ENCODE measurements at regions not wholly inside any gene's neighbourhood (a gene's known extent, or its start where the extent isn't known, plus 50 kb on each side); places are given as distances from the start of the nearest gene placed in this dataset.
A peak's percentile ranks its signal among the peaks of the same experiment; 100 is the strongest.
"Not testable (repeated sequence)": the region's sequence is repeated elsewhere in the genome, so short reads cannot be mapped to it uniquely, and the experiment has no call there.

DNA sequence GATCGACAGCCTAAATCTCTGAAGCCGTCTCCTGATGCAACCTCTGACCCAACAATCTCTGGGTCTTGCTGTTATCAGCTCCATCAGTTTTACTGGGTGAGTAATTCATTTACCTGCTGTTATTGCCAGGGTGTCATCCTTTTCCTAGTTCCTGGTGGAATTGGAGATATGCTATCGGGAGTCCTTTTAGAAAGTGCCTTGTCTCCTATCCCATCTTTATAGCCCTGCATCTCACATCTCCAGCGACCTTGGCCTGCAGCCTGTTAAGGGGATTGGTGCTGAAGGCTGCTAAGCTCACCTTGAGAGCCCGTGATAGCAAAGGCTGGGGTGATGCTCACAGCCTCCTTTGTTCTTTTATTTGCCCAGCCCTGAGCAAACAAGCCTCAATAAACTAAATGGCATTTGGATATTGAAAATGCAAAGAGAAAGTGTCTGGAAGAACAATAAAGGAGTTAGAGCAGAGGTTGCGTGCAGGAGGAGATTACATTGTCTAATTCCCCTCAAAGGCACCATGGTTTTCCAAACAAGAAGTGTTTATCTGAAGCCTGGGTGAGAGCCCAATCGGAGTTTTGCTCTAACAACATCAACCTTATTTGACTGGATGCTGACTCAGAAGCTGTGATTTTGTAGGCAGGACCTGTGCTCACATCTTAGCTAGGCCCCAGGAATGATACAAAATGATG lies 101.8 kb downstream of the RPLP1 start:
- no peak for DNase-seq

DNA sequence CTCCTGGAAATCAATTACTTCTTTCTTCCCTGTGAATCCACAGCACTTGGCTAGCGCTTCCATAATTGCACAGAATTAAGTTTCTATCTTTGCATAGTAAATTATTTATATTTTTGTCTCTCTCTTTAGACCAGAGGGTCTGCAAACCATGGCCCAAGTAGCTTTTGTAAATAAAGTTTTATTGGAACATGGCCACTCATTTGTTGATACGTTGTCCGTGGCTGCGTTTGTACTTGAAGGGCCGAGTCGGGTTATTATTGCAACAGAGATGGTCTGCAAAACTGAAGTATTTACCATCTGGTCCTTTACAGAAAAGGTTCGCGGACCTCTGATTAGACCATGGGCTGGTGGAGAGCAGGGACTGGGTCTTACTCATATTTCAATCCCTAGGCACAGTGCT lies 102.5 kb downstream of the RPLP1 start:
- DNase-seq, result no peak

GRCh38 chr15:69556344-69556743 lies 103.7 kb downstream of the RPLP1 start:
- DNase-seq, result no peak

DNA sequence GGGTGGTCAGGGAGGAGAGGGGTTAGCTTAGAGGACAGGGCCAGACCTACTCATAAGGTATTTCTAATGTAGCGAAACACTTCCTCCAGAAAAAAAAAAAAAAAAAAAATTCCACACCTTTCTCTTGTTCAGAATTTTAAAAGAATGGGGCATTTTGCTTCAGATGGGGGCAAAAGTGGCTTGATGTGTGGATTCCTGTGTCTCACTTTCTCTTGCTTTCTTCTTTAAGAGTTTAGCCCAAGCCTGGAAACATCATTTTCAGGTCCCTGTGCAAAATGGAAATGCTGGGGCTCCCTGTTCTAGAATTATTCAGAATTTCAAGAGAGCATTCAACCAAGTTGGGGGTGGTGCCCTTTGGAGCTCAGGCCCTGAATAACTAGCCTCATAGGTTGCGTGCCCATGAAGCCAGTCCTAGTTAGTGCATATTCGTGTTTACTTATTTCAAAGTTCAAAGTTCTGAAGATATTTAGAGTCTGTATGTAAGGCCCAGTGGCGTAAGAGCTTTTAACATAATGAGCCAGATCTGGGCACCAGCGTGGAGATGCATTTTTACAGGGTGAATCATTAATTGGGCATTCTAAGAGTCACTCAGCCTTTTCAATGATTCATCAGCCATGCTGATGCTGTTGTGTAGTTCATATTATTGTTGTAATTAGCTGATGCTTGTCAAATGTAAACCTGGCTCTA lies 104.5 kb downstream of the RPLP1 start:
- DNase-seq, result no peak

GRCh38 chr15:69557707-69558409 lies 105.2 kb downstream of the RPLP1 start:
- DNase-seq, result no peak

GRCh38 chr15:69559440-69560190 lies 107.0 kb downstream of the RPLP1 start:
- no peak for DNase-seq

- DNase-seq, result no peak
Observed at GRCh38 chr15:69561071-69561784, 108.6 kb downstream of the RPLP1 start.

GRCh38 chr15:69562116-69562515 lies 109.5 kb downstream of the RPLP1 start:
- no peak for DNase-seq

GRCh38 chr15:69562564-69562963 lies 109.9 kb downstream of the RPLP1 start:
- no peak for DNase-seq

- DNase-seq, result no peak
Observed at GRCh38 chr15:69565066-69565655, 112.5 kb downstream of the RPLP1 start.

GRCh38 chr15:69567238-69567760 lies 114.7 kb downstream of the RPLP1 start:
- not testable (repeated sequence) for DNase-seq

DNA sequence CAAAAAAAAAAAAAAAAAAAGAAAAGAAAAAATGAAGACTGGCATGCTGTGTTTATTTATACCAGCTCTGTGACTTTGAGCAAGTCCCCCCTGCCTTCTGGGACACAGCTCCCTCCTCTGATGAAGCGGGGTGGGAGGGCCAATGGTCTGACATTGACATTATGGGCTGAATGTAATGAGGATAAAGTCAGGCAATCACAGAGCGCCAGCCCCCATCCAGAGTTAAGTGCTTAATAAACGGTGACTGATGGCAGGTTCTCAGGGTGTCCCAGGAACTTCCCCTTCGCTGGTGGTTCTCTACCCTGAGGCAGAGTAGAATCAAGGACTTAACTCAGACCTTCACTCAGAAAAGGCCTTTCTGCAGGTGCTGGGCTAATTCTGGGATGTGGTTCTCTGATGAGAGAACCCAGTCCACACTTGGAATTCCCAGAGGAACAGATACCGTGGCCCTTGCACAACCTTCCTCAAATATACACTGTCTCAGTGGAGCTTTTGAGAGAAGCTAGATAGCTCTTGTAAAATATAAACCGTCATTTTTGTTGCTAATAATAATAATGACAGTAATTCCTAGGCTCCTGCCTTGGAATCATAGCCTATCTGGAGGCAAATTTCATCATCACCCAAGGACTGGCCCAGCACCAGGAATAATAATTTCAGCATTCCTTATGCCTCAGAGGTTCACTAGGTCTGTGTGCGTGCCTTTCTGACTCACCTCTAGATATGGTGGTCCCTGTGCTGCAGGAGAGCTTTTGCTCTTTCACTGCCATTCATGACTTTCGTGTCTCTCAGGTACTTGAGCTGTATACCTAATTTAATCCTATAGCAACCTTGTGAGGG lies 115.8 kb downstream of the RPLP1 start:
- DNase-seq, result no peak

- no peak for DNase-seq
Observed at GRCh38 chr15:69570454-69570853, 117.8 kb downstream of the RPLP1 start.

DNA sequence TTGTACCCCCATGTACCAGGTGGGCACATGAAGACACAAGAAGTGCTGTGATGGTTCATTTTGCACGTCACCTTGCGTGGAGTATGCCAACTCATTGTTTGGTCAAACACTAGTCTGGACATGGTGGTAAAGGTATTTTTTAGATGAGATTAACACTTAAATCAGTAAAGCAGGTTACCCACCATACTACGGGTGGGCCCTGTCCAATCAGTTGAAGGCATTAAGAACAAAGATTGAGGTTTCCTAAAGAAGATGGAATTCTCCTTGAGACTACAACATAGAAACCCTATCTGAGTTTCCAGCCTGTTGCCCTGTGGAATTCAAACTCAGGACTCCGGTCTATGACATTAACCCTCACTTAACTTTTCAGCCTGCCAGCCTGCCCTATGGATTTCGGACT lies 118.4 kb downstream of the RPLP1 start:
- no peak for DNase-seq

DNA sequence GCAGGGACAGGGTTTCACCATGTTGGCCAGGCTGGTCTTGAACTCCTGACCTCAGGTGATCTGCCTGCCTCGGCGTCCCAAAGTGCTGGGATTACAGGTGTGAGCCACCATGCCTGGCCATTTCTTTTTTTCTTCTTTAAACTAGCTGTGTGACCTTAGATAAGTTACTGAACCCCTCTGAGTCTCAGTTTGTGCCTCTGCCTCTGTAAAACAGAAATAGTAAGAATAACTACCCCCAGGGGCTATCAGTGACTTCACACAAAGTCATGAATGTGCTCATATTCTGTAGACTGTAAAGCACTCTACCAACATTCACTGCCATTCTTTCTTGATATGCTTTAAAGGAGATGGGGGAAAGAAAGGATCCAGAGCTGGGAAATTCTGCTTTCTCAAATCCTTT lies 120.7 kb downstream of the RPLP1 start:
- DNase-seq, result not testable (repeated sequence)

GRCh38 chr15:69573815-69574475 lies 121.3 kb downstream of the RPLP1 start:
- no peak for DNase-seq

- DNase-seq, result no peak
Observed at GRCh38 chr15:69574506-69574905, 121.9 kb downstream of the RPLP1 start.

GRCh38 chr15:69575387-69575786 lies 122.8 kb downstream of the RPLP1 start:
- no peak for DNase-seq

- peak; percentile 70 for DNase-seq
Observed at GRCh38 chr15:69576035-69576526, 123.5 kb downstream of the RPLP1 start.

- DNase-seq, result no peak
Observed at GRCh38 chr15:69576948-69577351, 124.3 kb downstream of the RPLP1 start.
